Liver (tissue), 8 donors: ENCODE measurements at regions not wholly inside any gene's neighbourhood (a gene's known extent, or its start where the extent isn't known, plus 50 kb on each side); places are given as distances from the start of the nearest gene placed in this dataset.

Source experiments
- DNase-seq: peaks from one replicate; pipeline ENCODE4 v3.0.0-alpha.2; 2017; ENCODE audit warnings: low spot score
- H3K27ac ChIP-seq, 2 donors: one replicate each; pipeline ENCODE4 v1.7.0; 2013; ENCODE audit warnings: inconsistent platforms in 2 of 2, low read length in 2 of 2, control low read depth in 1 of 2, low read depth in 1 of 2, mild to moderate bottlenecking in 1 of 2
- H3K27me3 ChIP-seq, 4 donors: one replicate each; pipeline versions ENCODE4 v1.6.1 to v1.7.0; 2013; ENCODE audit warnings: low read length in 3 of 4, inconsistent platforms in 1 of 4, mild to moderate bottlenecking in 1 of 4, moderate library complexity in 1 of 4; ENCODE audit not compliant: control insufficient read depth in 4 of 4, insufficient read depth in 4 of 4
- H3K36me3 ChIP-seq, 4 donors: one replicate each; pipeline versions ENCODE4 v1.6.1 to v1.7.0; 2013; ENCODE audit warnings: low read length in 3 of 4, mild to moderate bottlenecking in 3 of 4, low read depth in 1 of 4, moderate library complexity in 1 of 4; ENCODE audit not compliant: control insufficient read depth in 4 of 4, insufficient read depth in 3 of 4
- H3K4me1 ChIP-seq, 4 donors: one replicate each; pipeline versions ENCODE4 v1.6.1 to v1.7.0; 2013; ENCODE audit warnings: low read length in 3 of 4, mild to moderate bottlenecking in 3 of 4, moderate library complexity in 1 of 4; ENCODE audit not compliant: control insufficient read depth in 4 of 4, insufficient read depth in 4 of 4
- H3K4me3 ChIP-seq, 3 donors: one replicate each; pipeline versions ENCODE4 v1.6.1 to v1.7.0; 2013; ENCODE audit warnings: low read length in 3 of 3, control low read depth in 1 of 3, low read depth in 1 of 3, mild to moderate bottlenecking in 1 of 3
- H3K9ac ChIP-seq, 2 donors: one replicate each; pipeline ENCODE4 v1.7.0; 2013; ENCODE audit warnings: low read length in 2 of 2, mild to moderate bottlenecking in 2 of 2, moderate library complexity in 2 of 2, control low read depth in 1 of 2, low read depth in 1 of 2
- H3K9me3 ChIP-seq, 4 donors: one replicate each; pipeline versions ENCODE4 v1.6.1 to v1.7.0; 2013; ENCODE audit warnings: low read length in 3 of 4; ENCODE audit not compliant: control insufficient read depth in 4 of 4
- ATF3 ChIP-seq: IDR thresholded peaks from 2 replicates; pipeline ENCODE4 v1.6.1; 2016; ENCODE audit warnings: antibody characterized with exemption
- CTCF ChIP-seq: fragments of 150-350 bp; IDR thresholded peaks from 2 replicates; pipeline ENCODE4 v1.5.1; 2017; ENCODE audit warnings: improper control_type of control experiment, low read depth, low read length; ENCODE audit not compliant: missing input control
- EGR1 ChIP-seq, 2 donors: IDR thresholded peaks; 2 replicates each; pipeline ENCODE4 v1.6.1; 2016 to 2018; ENCODE audit warnings: antibody characterized with exemption in 2 of 2, low read depth in 2 of 2
- FOXA1 ChIP-seq: IDR thresholded peaks from 2 replicates; pipeline ENCODE4 v1.6.1; 2016; ENCODE audit warnings: antibody characterized with exemption
- FOXA2 ChIP-seq: IDR thresholded peaks from 2 replicates; pipeline ENCODE4 v1.6.1; 2016; ENCODE audit warnings: antibody characterized with exemption
- GABPA ChIP-seq, 2 donors: IDR thresholded peaks in 1 of 2; conservative IDR thresholded peaks in 1 of 2; 2 replicates each; pipeline ENCODE4 v1.6.1; 2016; ENCODE audit warnings: antibody characterized with exemption in 2 of 2, mild to moderate bottlenecking in 1 of 2, moderate library complexity in 1 of 2
- HNF4A ChIP-seq, 2 donors: conservative IDR thresholded peaks; 2 replicates each; pipeline ENCODE4 v1.6.1; 2016; ENCODE audit warnings: antibody characterized with exemption in 2 of 2, mild to moderate bottlenecking in 2 of 2
- HNF4G ChIP-seq: IDR thresholded peaks from 2 replicates; pipeline ENCODE4 v1.6.1; 2016; ENCODE audit warnings: antibody characterized with exemption
- JUND ChIP-seq, 2 donors: IDR thresholded peaks; 2 replicates each; pipeline ENCODE4 v1.6.1; 2016; ENCODE audit warnings: antibody characterized with exemption in 2 of 2
- MAX ChIP-seq: IDR thresholded peaks from 2 replicates; pipeline ENCODE4 v1.6.1; 2016; ENCODE audit warnings: antibody characterized with exemption
- NR2F2 ChIP-seq: IDR thresholded peaks from 2 replicates; pipeline ENCODE4 v1.6.1; 2016; ENCODE audit warnings: antibody characterized with exemption
- RAD21 ChIP-seq, 2 donors: IDR thresholded peaks; 2 replicates each; pipeline ENCODE4 v1.6.1; 2016; ENCODE audit warnings: antibody characterized with exemption in 2 of 2, mild to moderate bottlenecking in 2 of 2
- REST ChIP-seq: IDR thresholded peaks from 2 replicates; pipeline ENCODE4 v1.6.1; 2016; ENCODE audit warnings: antibody characterized with exemption, mild to moderate bottlenecking
- RXRA ChIP-seq, 2 donors: IDR thresholded peaks; 2 replicates each; pipeline ENCODE4 v1.6.1; 2017 to 2018; ENCODE audit warnings: antibody characterized with exemption in 2 of 2, mild to moderate bottlenecking in 1 of 2
- SP1 ChIP-seq: IDR thresholded peaks from 2 replicates; pipeline ENCODE4 v1.6.1; 2018; ENCODE audit warnings: antibody characterized with exemption, mild to moderate bottlenecking
- TAF1 ChIP-seq: conservative IDR thresholded peaks from 2 replicates; pipeline ENCODE4 v1.6.1; 2016; ENCODE audit warnings: antibody characterized with exemption, mild to moderate bottlenecking
- YY1 ChIP-seq: IDR thresholded peaks from 2 replicates; pipeline ENCODE4 v1.6.1; 2016; ENCODE audit warnings: antibody characterized with exemption, mild to moderate bottlenecking
- ZBTB33 ChIP-seq: IDR thresholded peaks from 2 replicates; pipeline ENCODE4 v1.6.1; 2016; ENCODE audit warnings: antibody characterized with exemption
- WGBS: extraction: QIAGEN DNeasy Blood & Tissue Kit; methylation state at CpG from one replicate; pipeline ENCODE4 v1.1.7; 2013; 5-methylcytosine and 5-hydroxymethylcytosine counted together
- donor health status: healthy.
- donor health status: healthy.
- donor health status: healthy.
- donor health status: healthy.
- donor health status: healthy.

- no peaks in the 10 kb centered on the region for H3K9me3 ChIP-seq
- no peak overlapping the region for H3K27ac ChIP-seq
- H3K9ac ChIP-seq, result no peak overlapping the region
- H3K4me1 ChIP-seq, result no peaks in the 10 kb centered on the region
- no peak for TF ChIP-seq TAF1
- no peak for TF ChIP-seq ATF3
- no peak for TF ChIP-seq RXRA (IDR thresholded peaks at IDR 0.05)
- no peak for TF ChIP-seq GABPA (IDR thresholded peaks at IDR 0.05 in 1 of 2, conservative IDR thresholded peaks at IDR 0.05 in 1 of 2)
- no peak for TF ChIP-seq CTCF
- TF ChIP-seq MAX, result no peak
- TF ChIP-seq HNF4A (conservative IDR thresholded peaks at IDR 0.05), result no peak
- no peak for TF ChIP-seq SP1
- TF ChIP-seq HNF4G, result no peak
- TF ChIP-seq FOXA1, result no peak
- TF ChIP-seq RAD21 (IDR thresholded peaks at IDR 0.05), result no peak
- no peak for TF ChIP-seq REST
- no peak for TF ChIP-seq JUND (IDR thresholded peaks at IDR 0.05)
- no peak for TF ChIP-seq ZBTB33
- no peak for TF ChIP-seq FOXA2
- TF ChIP-seq NR2F2, result no peak
- TF ChIP-seq EGR1 (IDR thresholded peaks at IDR 0.05; ENCODE audit: low read depth in 2 of 2), result no peak
- TF ChIP-seq YY1, result no peak
- no peak for DNase-seq
- H3K36me3 ChIP-seq, result no peaks in the 10 kb centered on the region
- WGBS, result 94% methylated on average over 3 of the region's 3 CpGs
- H3K4me3 ChIP-seq, result no peak overlapping the region
- no peaks in the 10 kb centered on the region for H3K27me3 ChIP-seq
Measured at GRCh38 chr2:83969085-83969484, 490.0 kb downstream of the SUCLG1 start.

GRCh38 chr2:83967854-83968253, 491.2 kb downstream of the SUCLG1 start:
- no peak overlapping the region for H3K9ac ChIP-seq

More at GRCh38 chr2:83967854-83968253, 491.2 kb downstream of the SUCLG1 start:
- no peak overlapping the region for H3K27ac ChIP-seq
- no peaks in the 10 kb centered on the region for H3K36me3 ChIP-seq
- H3K27me3 ChIP-seq, result no peaks in the 10 kb centered on the region
- H3K9me3 ChIP-seq, result no peaks in the 10 kb centered on the region
- 57% methylated on average over 2 of the region's 2 CpGs for WGBS
- DNase-seq, result no peak
- no peaks in the 10 kb centered on the region for H3K4me1 ChIP-seq
- TF ChIP-seq HNF4A (conservative IDR thresholded peaks at IDR 0.05) (no peak), ZBTB33 (no peak), TAF1 (no peak), SP1 (no peak), NR2F2 (no peak), CTCF (no peak), FOXA2 (no peak), JUND (IDR thresholded peaks at IDR 0.05) (no peak)
- H3K4me3 ChIP-seq, result no peak overlapping the region
